ENCODE measurements at regions not wholly inside any gene's neighbourhood (a gene's known extent, or its start where the extent isn't known, plus 50 kb on each side); places are given as distances from the start of the nearest gene placed in this dataset.

DNA sequence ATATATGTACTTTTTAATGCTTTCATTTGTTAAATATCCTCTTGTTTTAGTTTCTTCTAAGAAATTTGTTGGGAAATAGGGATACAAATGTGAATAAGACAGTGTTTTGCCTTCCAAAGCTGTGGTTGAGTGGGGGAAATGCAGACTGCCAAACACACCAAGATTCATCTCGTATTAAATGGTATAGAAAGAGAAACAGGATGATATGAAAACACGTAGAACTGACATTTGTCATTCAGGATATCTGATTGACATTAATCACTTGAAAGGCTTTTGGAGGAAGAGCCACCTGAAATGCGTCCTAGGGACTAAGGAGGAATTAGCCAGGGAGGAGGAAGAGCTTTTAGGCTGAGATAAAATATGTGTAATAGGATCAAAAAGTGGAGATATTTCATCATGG lies 287.4 kb upstream of the SEMA3C start:
- WGBS (ENCODE audit: insufficient coverage) = 93% methylated on average over 2 of the region's 3 CpGs
- intact Hi-C loops (cut with micrococcal nuclease) = no loop called here
- TF ChIP-seq, protein P1, sequence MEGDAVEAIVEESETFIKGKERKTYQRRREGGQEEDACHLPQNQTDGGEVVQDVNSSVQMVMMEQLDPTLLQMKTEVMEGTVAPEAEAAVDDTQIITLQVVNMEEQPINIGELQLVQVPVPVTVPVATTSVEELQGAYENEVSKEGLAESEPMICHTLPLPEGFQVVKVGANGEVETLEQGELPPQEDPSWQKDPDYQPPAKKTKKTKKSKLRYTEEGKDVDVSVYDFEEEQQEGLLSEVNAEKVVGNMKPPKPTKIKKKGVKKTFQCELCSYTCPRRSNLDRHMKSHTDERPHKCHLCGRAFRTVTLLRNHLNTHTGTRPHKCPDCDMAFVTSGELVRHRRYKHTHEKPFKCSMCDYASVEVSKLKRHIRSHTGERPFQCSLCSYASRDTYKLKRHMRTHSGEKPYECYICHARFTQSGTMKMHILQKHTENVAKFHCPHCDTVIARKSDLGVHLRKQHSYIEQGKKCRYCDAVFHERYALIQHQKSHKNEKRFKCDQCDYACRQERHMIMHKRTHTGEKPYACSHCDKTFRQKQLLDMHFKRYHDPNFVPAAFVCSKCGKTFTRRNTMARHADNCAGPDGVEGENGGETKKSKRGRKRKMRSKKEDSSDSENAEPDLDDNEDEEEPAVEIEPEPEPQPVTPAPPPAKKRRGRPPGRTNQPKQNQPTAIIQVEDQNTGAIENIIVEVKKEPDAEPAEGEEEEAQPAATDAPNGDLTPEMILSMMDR (IDR thresholded peaks at IDR 0.05) = no peak
- TF ChIP-seq EZH2 (IDR thresholded peaks at IDR 0.05; ENCODE audit: borderline replicate concordance, insufficient read depth, low read depth, low read length, poor library complexity, severe bottlenecking) = no peak
- no peak overlapping the region for H2AFZ ChIP-seq (ENCODE audit: insufficient read depth, low read depth, low read length, poor library complexity, severe bottlenecking)
- H3K4me1 ChIP-seq (ENCODE audit: control insufficient read depth in 2 of 2, insufficient read depth in 2 of 2, low read length in 2 of 2) = no peaks in the 10 kb centered on the region
- no peaks in the 10 kb centered on the region for H3K36me3 ChIP-seq (replicated peaks in 1 of 2; ENCODE audit: control extremely low read depth in 1 of 2, control insufficient read depth in 1 of 2, extremely low read depth in 1 of 2, insufficient read depth in 2 of 2, low read length in 1 of 2)
- no peak for ATAC-seq (ENCODE audit: low read depth)
- H3K9me3 Mint-ChIP-seq (ENCODE audit: insufficient read depth) = no peaks in the 10 kb centered on the region
- H3K4me3 ChIP-seq (ENCODE audit: control extremely low read depth in 1 of 5, extremely low read depth in 1 of 5, insufficient read depth in 1 of 5, low read depth in 2 of 5, low read length in 4 of 5) = no peak overlapping the region
- no peaks in the 10 kb centered on the region for H3K27me3 Mint-ChIP-seq
- H3K4me2 ChIP-seq (replicated peaks; ENCODE audit: low read depth, low read length, poor library complexity, severe bottlenecking) = no peak overlapping the region
- H3K4me1 Mint-ChIP-seq = no peaks in the 10 kb centered on the region
- H3K27me3 ChIP-seq (replicated peaks in 1 of 4; ENCODE audit: control extremely low read depth in 1 of 4, control insufficient read depth in 3 of 4, insufficient read depth in 4 of 4, low read length in 3 of 4) = no peaks in the 10 kb centered on the region
- DNase-seq = no peak
- no peaks in the 10 kb centered on the region for H4K20me1 ChIP-seq (ENCODE audit: control insufficient read depth, insufficient read depth, low read length, poor library complexity, severe bottlenecking)
- H3K27ac Mint-ChIP-seq = no peak overlapping the region
- no peak overlapping the region for H3K9ac ChIP-seq (ENCODE audit: low read length)
- H3K4me3 Mint-ChIP-seq = no peak overlapping the region
- no peak overlapping the region for H3K27ac ChIP-seq (ENCODE audit: low read length in 2 of 2)
- H3K79me2 ChIP-seq (ENCODE audit: control insufficient read depth, insufficient read depth, low read length) = no peaks in the 10 kb centered on the region
- no peaks in the 10 kb centered on the region for H3K9me3 ChIP-seq (ENCODE audit: control extremely low read depth in 1 of 3, control insufficient read depth in 2 of 3, insufficient read depth in 1 of 3, low read length in 2 of 3)
- ChIA-PET CTCF (no interaction called here), POLR2A (no interaction called here)

DNA sequence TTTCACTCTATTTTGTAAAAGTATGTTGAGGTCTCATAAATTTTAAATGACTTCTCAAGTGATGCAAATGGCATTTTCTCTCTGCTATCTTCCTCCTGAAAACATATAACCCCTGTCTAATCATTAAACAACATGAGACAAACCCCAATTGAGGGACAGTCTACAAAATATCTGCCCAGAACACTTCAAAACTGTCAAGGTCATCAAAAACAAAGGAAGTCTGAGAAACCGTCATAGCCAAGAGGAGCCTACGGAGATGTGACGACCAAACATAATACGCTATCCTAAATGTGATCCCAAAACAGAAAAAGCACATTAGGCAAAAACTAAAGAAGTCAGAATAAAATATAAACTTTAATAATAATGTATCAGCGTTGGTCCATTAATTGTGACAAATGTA lies 282.3 kb upstream of the SEMA3C start:
- no peaks in the 10 kb centered on the region for H3K4me1 Mint-ChIP-seq
- H3K36me3 ChIP-seq (replicated peaks in 1 of 2; ENCODE audit: control extremely low read depth in 1 of 2, control insufficient read depth in 1 of 2, extremely low read depth in 1 of 2, insufficient read depth in 2 of 2, low read length in 1 of 2) = no peaks in the 10 kb centered on the region
- no peaks in the 10 kb centered on the region for H3K79me2 ChIP-seq (ENCODE audit: control insufficient read depth, insufficient read depth, low read length)
- H3K27me3 Mint-ChIP-seq = no peaks in the 10 kb centered on the region
- no peak overlapping the region for H3K9ac ChIP-seq (ENCODE audit: low read length)
- TF ChIP-seq, protein P1 (IDR thresholded peaks at IDR 0.05) = no peak
- WGBS (ENCODE audit: insufficient coverage) = no CpG with 5 or more reads among the region's 5 CpGs
- H3K27me3 ChIP-seq (replicated peaks in 1 of 4; ENCODE audit: control extremely low read depth in 1 of 4, control insufficient read depth in 3 of 4, insufficient read depth in 4 of 4, low read length in 3 of 4) = no peaks in the 10 kb centered on the region
- DNase-seq (no peak), ATAC-seq (ENCODE audit: low read depth) (no peak)
- peaks cover 4% of the 10 kb centered on the region for H3K9me3 Mint-ChIP-seq (ENCODE audit: insufficient read depth)
- H3K4me2 ChIP-seq (replicated peaks; ENCODE audit: low read depth, low read length, poor library complexity, severe bottlenecking) = no peak overlapping the region
- intact Hi-C loops (cut with micrococcal nuclease) = no loop called here
- ChIA-PET CTCF (no interaction called here), POLR2A (no interaction called here)
- H3K4me3 Mint-ChIP-seq = no peak overlapping the region
- no peaks in the 10 kb centered on the region for H3K9me3 ChIP-seq (ENCODE audit: control extremely low read depth in 1 of 3, control insufficient read depth in 2 of 3, insufficient read depth in 1 of 3, low read length in 2 of 3)
- H3K27ac ChIP-seq (ENCODE audit: low read length in 2 of 2) = no peak overlapping the region
- H3K27ac Mint-ChIP-seq = no peak overlapping the region
- H2AFZ ChIP-seq (ENCODE audit: insufficient read depth, low read depth, low read length, poor library complexity, severe bottlenecking) = no peak overlapping the region
- H3K4me3 ChIP-seq (ENCODE audit: control extremely low read depth in 1 of 5, extremely low read depth in 1 of 5, insufficient read depth in 1 of 5, low read depth in 2 of 5, low read length in 4 of 5) = no peak overlapping the region
- no peaks in the 10 kb centered on the region for H3K4me1 ChIP-seq (ENCODE audit: control insufficient read depth in 2 of 2, insufficient read depth in 2 of 2, low read length in 2 of 2)
- no peaks in the 10 kb centered on the region for H4K20me1 ChIP-seq (ENCODE audit: control insufficient read depth, insufficient read depth, low read length, poor library complexity, severe bottlenecking)

Data from B cell (primary cell).